DOHH2 (cell line): ENCODE measurements at regions not wholly inside any gene's neighbourhood (a gene's known extent, or its start where the extent isn't known, plus 50 kb on each side); places are given as distances from the start of the nearest gene placed in this dataset.

ENCODE experiments used
- H3F3A ChIP-seq: fragments of 200-600 bp; sonication (generic), shearing (Covaris generic); 2 replicates; pipeline ENCODE4 v1.6.0; 2016; ENCODE audit warnings: antibody characterized with exemption, mild to moderate bottlenecking; ENCODE audit not compliant: control insufficient read depth, insufficient read depth
- H3K27ac ChIP-seq: fragments of 200-600 bp; sonication (generic); 2 replicates; pipeline ENCODE4 v1.5.1; 2014; ENCODE audit warnings: low read depth, mild to moderate bottlenecking, low read length, moderate library complexity
- H3K27me3 ChIP-seq: fragments of 200-600 bp; sonication (generic); 2 replicates; pipeline ENCODE4 v1.6.1; 2014; ENCODE audit warnings: mild to moderate bottlenecking, low read length, mixed read lengths; ENCODE audit not compliant: control insufficient read depth
- H3K36me3 ChIP-seq: fragments of 200-600 bp; sonication (generic); 2 replicates; pipeline ENCODE4 v1.6.1; 2014; ENCODE audit warnings: mild to moderate bottlenecking, low read length, moderate library complexity, mixed read lengths; ENCODE audit not compliant: control insufficient read depth
- H3K4me1 ChIP-seq: fragments of 200-600 bp; sonication (generic); 2 replicates; pipeline ENCODE4 v1.6.1; 2014; ENCODE audit warnings: mild to moderate bottlenecking, low read length, mixed read lengths; ENCODE audit not compliant: control insufficient read depth
- H3K4me2 ChIP-seq: fragments of 200-600 bp; sonication (generic); 2 replicates; pipeline ENCODE4 v1.6.0; 2014; ENCODE audit warnings: mild to moderate bottlenecking, low read length, moderate library complexity
- H3K4me3 ChIP-seq: fragments of 200-600 bp; sonication (generic); 2 replicates; pipeline ENCODE4 v1.5.1; 2014; ENCODE audit warnings: mild to moderate bottlenecking, low read length, mixed read lengths
- H3K79me2 ChIP-seq: fragments of 200-600 bp; sonication (generic); 2 replicates; pipeline ENCODE4 v1.6.1; 2014; ENCODE audit warnings: mild to moderate bottlenecking, low read length, mixed read lengths; ENCODE audit not compliant: control insufficient read depth
- H3K9me2 ChIP-seq: fragments of 200-600 bp; sonication (generic); replicated peaks from 2 replicates; pipeline ENCODE4 v1.6.1; 2014; ENCODE audit warnings: mild to moderate bottlenecking, low read length, mixed read lengths; ENCODE audit not compliant: control insufficient read depth
- H3K9me3 ChIP-seq: fragments of 200-600 bp; sonication (generic); 2 replicates; pipeline ENCODE4 v1.6.1; 2014; ENCODE audit warnings: antibody characterized with exemption, low read length, mixed read lengths; ENCODE audit not compliant: control insufficient read depth, insufficient read depth
- H4K20me1 ChIP-seq: fragments of 200-600 bp; sonication (generic); 2 replicates; pipeline ENCODE4 v1.6.0; 2014; ENCODE audit warnings: low read depth, mild to moderate bottlenecking, antibody characterized with exemption, low read length, moderate library complexity; ENCODE audit not compliant: control insufficient read depth, insufficient read depth
- CTCF ChIP-seq: fragments of 200-600 bp; sonication (generic); IDR thresholded peaks from one replicate; pipeline ENCODE4 v1.5.1; 2014; ENCODE audit warnings: antibody characterized with exemption, mild to moderate bottlenecking, low read depth, low read length; ENCODE audit not compliant: poor library complexity, severe bottlenecking
- EZH2phosphoT487 ChIP-seq: fragments of 200-600 bp; sonication (generic); IDR thresholded peaks from 2 replicates; pipeline ENCODE4 v1.6.1; 2017; ENCODE audit warnings: borderline replicate concordance, mild to moderate bottlenecking, antibody characterized with exemption, low read length, moderate library complexity, mixed read lengths

DNA sequence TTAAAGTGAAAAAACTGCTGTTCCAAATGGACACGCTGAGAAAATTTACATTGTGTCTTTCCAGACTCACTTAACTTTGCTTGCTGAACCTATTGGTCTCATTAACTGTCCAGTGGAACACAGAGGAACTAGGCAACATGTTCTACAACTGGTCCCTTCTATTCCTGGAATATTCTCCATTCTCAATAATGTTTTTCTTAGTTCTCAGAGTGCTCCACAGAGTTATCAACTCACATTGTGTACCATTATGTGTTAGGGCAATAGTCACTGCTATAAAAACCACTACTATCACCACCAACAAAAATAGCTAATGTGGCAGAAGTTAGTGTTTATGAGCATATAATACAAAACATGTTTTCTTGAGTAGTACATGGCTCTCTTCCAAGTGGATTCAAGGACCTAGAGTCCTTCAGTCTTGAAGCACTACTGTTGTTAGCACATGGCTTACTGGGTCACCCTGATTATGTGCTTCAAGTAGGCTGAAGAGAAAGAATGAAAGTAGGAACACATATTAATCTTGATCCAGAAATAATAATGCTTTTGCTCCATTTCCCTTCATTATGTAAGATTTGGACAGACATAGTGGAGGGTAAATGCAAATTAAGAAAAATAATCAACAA is 865.3 kb upstream of the HS3ST1 start:
- no peak overlapping the region for H3K4me2 ChIP-seq
- no peaks in the 10 kb centered on the region for H3K4me1 ChIP-seq
- no peaks in the 10 kb centered on the region for H3K9me2 ChIP-seq
- no peak overlapping the region for H3K27ac ChIP-seq
- no peaks in the 10 kb centered on the region for H3K79me2 ChIP-seq
- H3K4me3 ChIP-seq: no peak overlapping the region
- H3F3A ChIP-seq: no peaks in the 10 kb centered on the region
- no peaks in the 10 kb centered on the region for H3K27me3 ChIP-seq
- no peaks in the 10 kb centered on the region for H3K36me3 ChIP-seq
- no peaks in the 10 kb centered on the region for H4K20me1 ChIP-seq
- TF ChIP-seq CTCF (no peak), EZH2phosphoT487 (no peak)
- no peaks in the 10 kb centered on the region for H3K9me3 ChIP-seq

DNA sequence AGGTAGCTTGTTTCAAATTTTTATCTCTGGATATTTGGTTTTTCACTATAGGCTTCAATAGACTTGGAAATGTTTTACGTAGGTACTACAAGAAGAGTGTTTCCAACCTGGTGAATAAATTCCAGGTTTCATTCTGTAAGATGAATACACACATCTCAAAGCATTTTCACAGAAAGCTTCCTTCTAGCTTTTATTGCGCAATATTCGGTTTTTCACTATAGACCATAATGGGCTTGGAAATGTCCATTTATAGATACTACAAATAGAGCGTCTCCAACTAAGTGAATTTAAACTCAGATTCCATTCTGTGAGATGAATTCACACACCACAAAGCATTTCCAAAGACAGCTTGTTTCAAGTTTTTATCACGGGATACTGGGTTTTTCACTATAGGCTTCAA is 857.7 kb upstream of the HS3ST1 start:
- Histone ChIP-seq H3K4me3 (no peak overlapping the region), H3K9me3 (no peaks in the 10 kb centered on the region)
- no peak for TF ChIP-seq EZH2phosphoT487
- no peak for TF ChIP-seq CTCF

GRCh38 chr4:12270546-12270945 is 841.9 kb upstream of the HS3ST1 start:
- H3K4me2 ChIP-seq: no peak overlapping the region
- H3K27ac ChIP-seq: no peak overlapping the region
- H3K4me3 ChIP-seq: no peak overlapping the region
- no peaks in the 10 kb centered on the region for H3K4me1 ChIP-seq
- TF ChIP-seq CTCF (no peak), EZH2phosphoT487 (no peak)
- H3K9me3 ChIP-seq: no peaks in the 10 kb centered on the region
- H4K20me1 ChIP-seq: no peaks in the 10 kb centered on the region
- H3K36me3 ChIP-seq: no peaks in the 10 kb centered on the region
- H3K9me2 ChIP-seq: no peaks in the 10 kb centered on the region
- H3F3A ChIP-seq: no peaks in the 10 kb centered on the region
- no peaks in the 10 kb centered on the region for H3K27me3 ChIP-seq
- H3K79me2 ChIP-seq: no peaks in the 10 kb centered on the region

More for the DNA sequence above, 857.7 kb upstream of the HS3ST1 start:
- Histone ChIP-seq H3K9me2 (no peaks in the 10 kb centered on the region), H4K20me1 (no peaks in the 10 kb centered on the region), H3K4me1 (no peaks in the 10 kb centered on the region), H3K27ac (no peak overlapping the region), H3K36me3 (no peaks in the 10 kb centered on the region), H3F3A (no peaks in the 10 kb centered on the region), H3K79me2 (no peaks in the 10 kb centered on the region), H3K27me3 (no peaks in the 10 kb centered on the region), H3K4me2 (no peak overlapping the region)
